GM21360 (cell line): ENCODE measurements at regions not wholly inside any gene's neighbourhood (a gene's known extent, or its start where the extent isn't known, plus 50 kb on each side); places are given as distances from the start of the nearest gene placed in this dataset.
"Not testable (repeated sequence)": the region's sequence is repeated elsewhere in the genome, so short reads cannot be mapped to it uniquely, and the experiment has no call there.

Experiments used
- ATAC-seq: cut with Tn5 transposase; IDR thresholded peaks from one replicate; pipeline ENCODE4 v1.9.1; 2021; ENCODE audit warnings: mild to moderate bottlenecking, moderate library complexity; ENCODE audit not compliant: unreplicated experiment

DNA sequence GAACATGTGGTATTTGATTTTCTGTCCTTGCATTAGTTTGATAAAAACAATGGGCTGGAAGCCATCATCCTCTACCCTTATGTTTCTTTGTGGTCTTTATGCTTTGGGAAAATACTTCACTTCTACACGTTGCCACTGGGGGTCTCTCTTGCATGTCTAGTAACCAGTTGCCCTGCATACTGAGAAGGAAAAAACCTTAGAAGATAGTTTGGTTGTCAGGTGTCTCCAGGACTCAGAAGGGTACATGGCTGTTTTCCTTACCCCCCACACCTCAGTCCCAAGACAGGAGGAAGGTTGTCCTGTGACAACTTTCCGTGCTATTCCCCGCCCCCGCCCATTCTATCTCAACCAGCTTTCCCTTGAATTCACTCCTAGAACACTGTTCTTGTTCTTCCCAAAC, 62.1 kb upstream of the LANCL3 start:
- peak; percentile 78 for ATAC-seq

DNA sequence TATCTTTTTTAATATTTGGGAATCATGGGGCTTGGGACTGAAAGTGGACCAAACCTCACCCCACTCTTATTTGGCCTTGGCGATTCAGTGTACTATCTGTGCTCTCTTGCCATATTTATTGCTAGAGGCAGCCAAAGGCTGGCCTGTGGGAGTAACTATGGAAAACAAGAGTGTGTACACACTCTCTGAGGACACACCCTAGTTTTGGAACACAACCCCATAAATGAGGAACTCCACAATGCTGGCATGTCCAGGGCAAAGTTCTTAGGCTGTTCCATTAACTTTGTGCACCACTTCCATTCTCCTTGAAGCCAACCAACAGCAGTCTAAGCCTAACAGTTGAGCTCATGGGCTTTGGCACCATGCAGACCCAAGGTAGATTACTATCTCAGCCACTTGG, 54.9 kb upstream of the LANCL3 start:
- not testable (repeated sequence) for ATAC-seq

DNA sequence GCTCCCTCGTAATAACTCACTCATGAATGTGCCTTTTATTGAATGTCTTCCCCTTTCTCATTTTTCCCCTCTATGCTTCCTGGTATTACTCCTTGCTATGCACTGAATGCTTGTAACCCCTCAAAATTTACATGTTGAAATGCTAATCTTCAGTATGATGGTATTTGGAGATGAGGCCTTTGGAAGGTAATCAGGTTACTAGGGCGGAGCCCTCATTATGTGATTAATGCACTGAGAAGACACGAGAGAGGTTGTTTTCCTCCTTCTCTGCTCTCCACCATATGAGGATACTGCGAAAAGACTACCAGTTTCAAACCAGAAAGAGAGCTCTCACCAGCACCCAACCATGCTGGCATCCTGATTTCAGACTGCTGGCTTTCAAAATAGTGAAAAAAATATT, 52.2 kb upstream of the LANCL3 start:
- not testable (repeated sequence) for ATAC-seq

DNA sequence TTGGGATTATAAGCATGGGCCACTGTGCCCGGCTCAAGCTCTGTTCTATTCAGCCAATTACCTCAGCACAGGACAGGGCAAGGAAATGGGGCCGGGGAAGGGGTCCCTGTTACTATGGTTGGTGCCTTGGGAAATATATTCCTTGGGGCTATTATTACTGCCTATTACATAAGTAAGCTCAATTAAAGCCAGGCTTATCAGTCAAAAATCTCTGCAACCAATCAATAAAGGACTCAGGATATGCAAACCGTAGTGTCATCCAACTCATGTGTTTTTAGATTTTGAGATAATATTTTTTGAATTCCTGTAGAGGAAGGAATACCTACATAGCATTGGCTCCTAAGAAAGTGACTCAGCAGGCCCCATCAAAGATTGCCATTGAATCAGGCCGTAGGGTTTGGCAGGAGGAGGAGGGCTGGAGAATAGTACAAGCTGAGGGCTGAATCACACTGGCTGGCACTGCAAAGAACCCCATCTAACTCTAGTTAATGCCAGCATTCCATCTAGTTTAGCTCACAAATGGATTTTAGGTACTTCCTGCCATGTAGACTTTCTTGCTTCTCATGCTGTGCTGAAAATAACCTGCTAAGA, 50.5 kb upstream of the LANCL3 start:
- not testable (repeated sequence) for ATAC-seq
